Parathyroid adenoma (tissue), 2 donors: ENCODE measurements at regions not wholly inside any gene's neighbourhood (a gene's known extent, or its start where the extent isn't known, plus 50 kb on each side); places are given as distances from the start of the nearest gene placed in this dataset.

ENCODE experiments used
- H2AFZ ChIP-seq: fragments of 300-600 bp; sonication (generic); one replicate; pipeline ENCODE4 v1.7.0; 2017; ENCODE audit warnings: antibody characterized with exemption, mild to moderate bottlenecking
- H3K27ac ChIP-seq: fragments of 300-600 bp; sonication (generic); one replicate; pipeline ENCODE4 v1.7.0; 2017
- H3K27me3 ChIP-seq: fragments of 300-600 bp; sonication (generic); one replicate; pipeline ENCODE4 v1.7.0; 2017; ENCODE audit warnings: low read length; ENCODE audit not compliant: control insufficient read depth, insufficient read depth
- H3K36me3 ChIP-seq: fragments of 300-600 bp; sonication (generic); one replicate; pipeline ENCODE4 v1.7.0; 2017; ENCODE audit warnings: low read length; ENCODE audit not compliant: control insufficient read depth, insufficient read depth
- H3K4me1 ChIP-seq: fragments of 300-600 bp; sonication (generic); one replicate; pipeline ENCODE4 v1.7.0; 2017; ENCODE audit warnings: control low read depth
- H3K4me2 ChIP-seq: fragments of 300-600 bp; sonication (generic); one replicate; pipeline ENCODE4 v1.7.0; 2017; ENCODE audit warnings: low read length
- H3K4me3 ChIP-seq: fragments of 300-600 bp; sonication (generic); one replicate; pipeline ENCODE4 v1.7.0; 2017; ENCODE audit warnings: low read depth, low read length
- H3K79me2 ChIP-seq: fragments of 300-600 bp; sonication (generic); one replicate; pipeline ENCODE4 v1.7.0; 2017; ENCODE audit warnings: control low read depth
- H3K9ac ChIP-seq: fragments of 300-600 bp; sonication (generic); one replicate; pipeline ENCODE4 v1.7.0; 2017; ENCODE audit warnings: mild to moderate bottlenecking
- H3K9me3 ChIP-seq: fragments of 300-600 bp; sonication (generic); one replicate; pipeline ENCODE4 v1.7.0; 2017; ENCODE audit warnings: low read length; ENCODE audit not compliant: control insufficient read depth
- CTCF ChIP-seq: fragments of 300-600 bp; sonication (generic); IDR thresholded peaks from one replicate; pipeline ENCODE4 v1.7.0; 2017; ENCODE audit warnings: antibody characterized with exemption, mild to moderate bottlenecking
- donor health status: primary hyperparathyroidism.

GRCh38 chr18:28575123-28575522 is 398.2 kb upstream of the CDH2 start:
- Histone ChIP-seq H2AFZ (no peak overlapping the region), H3K27ac (no peak overlapping the region), H3K4me2 (no peak overlapping the region), H3K79me2 (no peaks in the 10 kb centered on the region), H3K4me3 (no peak overlapping the region), H3K9ac (no peak overlapping the region), H3K36me3 (no peaks in the 10 kb centered on the region), H3K9me3 (no peaks in the 10 kb centered on the region), H3K27me3 (no peaks in the 10 kb centered on the region), H3K4me1 (no peaks in the 10 kb centered on the region)
- TF ChIP-seq CTCF: no peak

GRCh38 chr18:28574175-28574574 is 397.2 kb upstream of the CDH2 start:
- H3K79me2 ChIP-seq: no peaks in the 10 kb centered on the region
- H3K9me3 ChIP-seq: no peaks in the 10 kb centered on the region
- H3K36me3 ChIP-seq: no peaks in the 10 kb centered on the region
- no peak for TF ChIP-seq CTCF
- no peaks in the 10 kb centered on the region for H3K4me1 ChIP-seq
- no peak overlapping the region for H3K27ac ChIP-seq
- no peak overlapping the region for H3K4me2 ChIP-seq
- H3K4me3 ChIP-seq: no peak overlapping the region
- H3K9ac ChIP-seq: no peak overlapping the region
- H2AFZ ChIP-seq: no peak overlapping the region
- no peaks in the 10 kb centered on the region for H3K27me3 ChIP-seq

- H3K9me3 ChIP-seq: no peaks in the 10 kb centered on the region
- H3K4me1 ChIP-seq: no peaks in the 10 kb centered on the region
- no peak overlapping the region for H3K4me2 ChIP-seq
- no peak for TF ChIP-seq CTCF
- H3K27ac ChIP-seq: no peak overlapping the region
- no peaks in the 10 kb centered on the region for H3K79me2 ChIP-seq
- no peak overlapping the region for H3K4me3 ChIP-seq
- no peaks in the 10 kb centered on the region for H3K27me3 ChIP-seq
- H3K36me3 ChIP-seq: no peaks in the 10 kb centered on the region
- no peak overlapping the region for H2AFZ ChIP-seq
- no peak overlapping the region for H3K9ac ChIP-seq
Observed at GRCh38 chr18:28571929-28572328, 395.0 kb upstream of the CDH2 start.

- Histone ChIP-seq H3K36me3 (no peaks in the 10 kb centered on the region), H3K27me3 (no peaks in the 10 kb centered on the region), H3K4me2 (no peak overlapping the region), H3K9ac (no peak overlapping the region), H3K4me3 (no peak overlapping the region), H3K79me2 (no peaks in the 10 kb centered on the region), H3K4me1 (no peaks in the 10 kb centered on the region), H3K9me3 (peaks cover 3% of the 10 kb centered on the region), H2AFZ (no peak overlapping the region), H3K27ac (no peak overlapping the region)
- no peak for TF ChIP-seq CTCF
Observed at GRCh38 chr18:28560331-28560730, 383.4 kb upstream of the CDH2 start.

GRCh38 chr18:28559511-28559910 is 382.6 kb upstream of the CDH2 start:
- Histone ChIP-seq H3K27ac (no peak overlapping the region), H3K9me3 (peaks cover 3% of the 10 kb centered on the region), H3K27me3 (no peaks in the 10 kb centered on the region), H3K4me1 (no peaks in the 10 kb centered on the region), H3K4me2 (no peak overlapping the region), H3K79me2 (no peaks in the 10 kb centered on the region), H3K36me3 (no peaks in the 10 kb centered on the region), H3K9ac (no peak overlapping the region), H2AFZ (no peak overlapping the region), H3K4me3 (no peak overlapping the region)
- TF ChIP-seq CTCF: no peak
